IMR-90 (cell line): ENCODE measurements at regions not wholly inside any gene's neighbourhood (a gene's known extent, or its start where the extent isn't known, plus 50 kb on each side); places are given as distances from the start of the nearest gene placed in this dataset.

Experiments used
- ATAC-seq: fragments of 200-7000 bp; cut with Tn5 transposase; 2 replicates; pipeline ENCODE4 v1.9.1; 2020; ENCODE audit warnings: low read depth, mild to moderate bottlenecking, moderate library complexity
- BruUV-seq: library from RNA; stranded (reverse); fragments of 400-500 nt; replicated peaks from 2 replicates; lab custom pipeline; 2021; lab: Mats Ljungman, UMichigan
- CTCF ChIA-PET: fragments of 300-600 bp; formaldehyde crosslinking; extraction: SDS; loops from one replicate; lab custom pipeline; 2021; ENCODE audit warnings: antibody characterized with exemption; lab: Yijun Ruan, JAX
- POLR2A ChIA-PET: fragments of 300-600 bp; sonication (Branson Sonifier 250); formaldehyde crosslinking; loops from one replicate; lab custom pipeline; 2022; ENCODE audit warnings: antibody characterized with exemption; ENCODE audit not compliant: unreplicated experiment; lab: Charles Lee
- DNase-seq: peaks from one replicate; pipeline ENCODE4 v3.0.0; 2013
- H2AFZ ChIP-seq: replicated peaks from 2 replicates; pipeline ENCODE3; 2013; ENCODE audit warnings: low read length, mild to moderate bottlenecking; ENCODE audit not compliant: poor library complexity
- H2AK5ac ChIP-seq: 2 replicates; pipeline ENCODE4 v1.6.1; 2013; ENCODE audit warnings: low read depth, low read length, inconsistent platforms
- H2AK9ac ChIP-seq: replicated peaks from 2 replicates; pipeline ENCODE3; 2013; ENCODE audit warnings: mild to moderate bottlenecking, low read depth, low read length, moderate library complexity; ENCODE audit not compliant: poor library complexity
- H2BK120ac ChIP-seq: 2 replicates; pipeline ENCODE4 v1.6.1; 2013; ENCODE audit warnings: low read depth, low read length, inconsistent platforms
- H2BK15ac ChIP-seq: 3 replicates; pipeline ENCODE4 v1.6.1; 2013; ENCODE audit warnings: low read depth, low read length, inconsistent platforms
- H2BK20ac ChIP-seq: 2 replicates; pipeline ENCODE4 v1.6.1; 2013; ENCODE audit warnings: low read depth, mild to moderate bottlenecking, inconsistent platforms, low read length, moderate library complexity
- H2BK5ac ChIP-seq: 2 replicates; pipeline ENCODE4 v1.6.1; 2013; ENCODE audit warnings: mild to moderate bottlenecking, low read depth, low read length, inconsistent platforms; ENCODE audit not compliant: poor library complexity, severe bottlenecking
- H3K14ac ChIP-seq: replicated peaks from 2 replicates; pipeline ENCODE4 v1.6.1; 2013; ENCODE audit warnings: low read depth, low read length, inconsistent platforms
- H3K18ac ChIP-seq: 2 replicates; pipeline ENCODE4 v1.6.1; 2013; ENCODE audit warnings: low read depth, low read length, control low read depth
- H3K23ac ChIP-seq: 2 replicates; pipeline ENCODE4 v1.6.1; 2013; ENCODE audit warnings: low read depth, low read length, inconsistent platforms
- H3K27ac ChIP-seq: 2 replicates; pipeline ENCODE4 v1.5.1; 2013; ENCODE audit warnings: mild to moderate bottlenecking, control low read depth, low read length; ENCODE audit not compliant: insufficient read depth
- H3K27me3 ChIP-seq: 2 replicates; pipeline ENCODE4 v1.6.1; 2013; ENCODE audit warnings: low read length; ENCODE audit not compliant: control insufficient read depth, insufficient read depth
- H3K36me3 ChIP-seq: 2 replicates; pipeline ENCODE4 v1.6.1; 2013; ENCODE audit warnings: low read length, mixed read lengths; ENCODE audit not compliant: control insufficient read depth, insufficient read depth
- H3K4ac ChIP-seq: 2 replicates; pipeline ENCODE4 v1.6.1; 2013; ENCODE audit warnings: low read depth, low read length, inconsistent platforms
- H3K4me1 ChIP-seq: 2 replicates; pipeline ENCODE4 v1.6.1; 2013; ENCODE audit warnings: low read length, mixed read lengths; ENCODE audit not compliant: control insufficient read depth, insufficient read depth
- H3K4me2 ChIP-seq: 2 replicates; pipeline ENCODE4 v1.6.1; 2013; ENCODE audit warnings: low read depth, mild to moderate bottlenecking, control low read depth, low read length, moderate library complexity
- H3K4me3 ChIP-seq: 2 replicates; pipeline ENCODE4 v1.5.1; 2013; ENCODE audit warnings: low read depth, mild to moderate bottlenecking, control low read depth, low read length, moderate library complexity; ENCODE audit not compliant: insufficient read depth
- H3K56ac ChIP-seq: 2 replicates; pipeline ENCODE4 v1.6.1; 2013; ENCODE audit warnings: low read length, inconsistent platforms; ENCODE audit not compliant: insufficient read depth; ENCODE audit errors: extremely low read depth
- H3K79me1 ChIP-seq, 2 experiments: 2 replicates each; pipeline ENCODE4 v1.6.1; 2013; ENCODE audit warnings: low read length in 2 of 2, inconsistent platforms in 1 of 2, low read depth in 1 of 2
- H3K9ac ChIP-seq: 2 replicates; pipeline ENCODE4 v1.6.1; 2013; ENCODE audit warnings: low read depth, low read length, control low read depth
- H3K9me1 ChIP-seq: 2 replicates; pipeline ENCODE4 v1.6.1; 2013; ENCODE audit warnings: low read length, inconsistent platforms; ENCODE audit not compliant: insufficient read depth
- H3K9me3 ChIP-seq: 2 replicates; pipeline ENCODE4 v1.6.1; 2013; ENCODE audit warnings: low read length; ENCODE audit not compliant: control insufficient read depth, insufficient read depth
- H4K20me1 ChIP-seq: 2 replicates; pipeline ENCODE4 v1.6.1; 2013; ENCODE audit warnings: low read length, inconsistent platforms; ENCODE audit not compliant: insufficient read depth
- H4K5ac ChIP-seq: 2 replicates; pipeline ENCODE4 v1.6.1; 2013; ENCODE audit warnings: mild to moderate bottlenecking, low read depth, low read length, control low read depth
- H4K8ac ChIP-seq, 2 experiments: 2 replicates each; pipeline ENCODE4 v1.6.1; 2013; ENCODE audit warnings: low read depth in 2 of 2, low read length in 2 of 2, control low read depth in 1 of 2, inconsistent platforms in 1 of 2
- H4K91ac ChIP-seq: 2 replicates; pipeline ENCODE4 v1.6.1; 2013; ENCODE audit warnings: low read depth, low read length, inconsistent platforms; ENCODE audit not compliant: insufficient read depth
- BHLHE40 ChIP-seq: fragments of 150-350 bp; IDR thresholded peaks from 2 replicates; pipeline ENCODE4 v1.6.1; 2016; ENCODE audit warnings: mild to moderate bottlenecking, low read depth, low read length
- CHD1 ChIP-seq: IDR thresholded peaks from 2 replicates; pipeline ENCODE4 v1.6.1; 2012; ENCODE audit warnings: low read depth, low read length, improper control_type of control experiment
- ELK1 ChIP-seq: fragments of 150-350 bp; IDR thresholded peaks from 2 replicates; pipeline ENCODE4 v1.6.1; 2016; ENCODE audit warnings: low read depth, mild to moderate bottlenecking, low read length, moderate library complexity, borderline replicate concordance
- FOS ChIP-seq: fragments of 150-350 bp; IDR thresholded peaks from 2 replicates; pipeline ENCODE4 v1.6.1; 2016; ENCODE audit warnings: low read depth, low read length
- MAFK ChIP-seq: IDR thresholded peaks from 2 replicates; pipeline ENCODE4 v1.6.1; 2012; ENCODE audit warnings: low read depth, low read length, improper control_type of control experiment
- MAZ ChIP-seq: IDR thresholded peaks from 2 replicates; pipeline ENCODE4 v1.6.1; 2012; ENCODE audit warnings: low read depth, mild to moderate bottlenecking, low read length, improper control_type of control experiment, moderate library complexity, borderline replicate concordance
- MXI1 ChIP-seq: IDR thresholded peaks from 2 replicates; pipeline ENCODE4 v1.6.1; 2012; ENCODE audit warnings: low read depth, mild to moderate bottlenecking, low read length, moderate library complexity, borderline replicate concordance
- NFE2L2 ChIP-seq: fragments of 150-350 bp; IDR thresholded peaks from 2 replicates; pipeline ENCODE4 v1.6.1; 2016; ENCODE audit warnings: low read depth, mild to moderate bottlenecking, low read length
- POLR2A ChIP-seq: IDR thresholded peaks from 2 replicates; pipeline ENCODE4 v1.6.1; 2012; ENCODE audit warnings: mild to moderate bottlenecking, low read depth, low read length
- RCOR1 ChIP-seq: IDR thresholded peaks from 2 replicates; pipeline ENCODE4 v1.6.1; 2012; ENCODE audit warnings: mild to moderate bottlenecking, low read length, improper control_type of control experiment; ENCODE audit not compliant: insufficient replicate concordance
- SMC3 ChIP-seq: fragments of 150-350 bp; IDR thresholded peaks from 2 replicates; pipeline ENCODE4 v1.6.1; 2016; ENCODE audit warnings: low read depth, mild to moderate bottlenecking, antibody characterized with exemption, low read length, moderate library complexity
- WGBS, 2 experiments: methylation state at CpG; one replicate each; pipeline versions ENCODE4 v1.1.5 to v1.1.7; 2013; ENCODE audit warnings: missing lambda C conversion rate in 2 of 2; ENCODE audit not compliant: insufficient read length in 1 of 2; ENCODE audit errors: extremely low coverage in 2 of 2; 5-methylcytosine and 5-hydroxymethylcytosine counted together
- dilution Hi-C: fragments of 300-500 bp; cut with HindIII; formaldehyde crosslinking; loops from one replicate; pipeline ENCODE4 v1.14.3; 2018; ENCODE audit warnings: low sequenced_read_pairs; ENCODE audit not compliant: unreplicated experiment
- in situ Hi-C: fragments of 300-500 bp; cut with MboI; formaldehyde crosslinking; loops from 3 replicates; pipeline ENCODE4 v1.14.3; 2019; ENCODE audit warnings: low sequenced_read_pairs, inconsistent platforms, mixed read lengths
- intact Hi-C: fragments of 100-400 bp; cut with micrococcal nuclease; formaldehyde crosslinking; loops from 2 replicates; pipeline ENCODE4 v1.10.0; 2022
- TF ChIP-seq, protein P1 (sequence below): fragments of 150-350 bp; IDR thresholded peaks from 2 replicates; pipeline ENCODE4 v1.6.1; 2017; ENCODE audit warnings: mild to moderate bottlenecking, antibody characterized with exemption, low read length, low read depth
- TF ChIP-seq, protein P2 (sequence below): conservative IDR thresholded peaks from 2 replicates; pipeline ENCODE4 v1.5.1; 2012; ENCODE audit warnings: mild to moderate bottlenecking, low read depth, low read length, improper control_type of control experiment

DNA sequence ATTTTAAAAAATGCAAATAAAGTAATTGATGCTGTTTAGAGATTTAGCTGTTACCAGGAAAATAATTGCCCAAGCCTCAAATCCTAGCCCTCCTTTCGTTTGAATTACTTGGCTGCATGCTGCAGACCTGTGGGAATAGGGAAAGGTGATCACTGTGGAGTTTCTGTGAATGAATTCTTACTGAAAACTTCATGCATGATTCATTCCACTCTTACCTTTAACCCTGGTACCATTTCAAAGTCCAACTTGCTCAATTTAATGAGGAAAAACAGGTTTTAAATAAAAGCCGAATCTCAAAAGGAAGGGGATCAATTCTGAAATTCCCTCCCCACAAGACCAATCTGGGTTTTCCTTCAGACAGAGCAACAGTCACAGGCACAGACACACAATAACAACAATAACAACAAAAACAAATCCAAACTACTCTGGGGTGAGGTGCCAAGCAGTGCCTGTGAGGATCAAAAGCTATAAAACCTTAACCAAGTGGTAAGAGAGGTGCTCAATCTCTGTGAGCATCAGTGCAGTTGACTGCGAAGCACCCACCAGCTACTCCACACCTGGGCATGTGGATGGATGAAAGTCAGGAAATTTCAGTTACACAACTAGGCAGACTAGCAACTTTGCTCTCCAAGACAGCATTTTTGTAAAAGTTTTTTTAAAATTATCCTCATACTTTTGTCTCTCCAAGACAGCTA, 200.8 kb downstream of the CNTN3 start:
- dilution Hi-C loops, result no loop called here
- Histone ChIP-seq H3K56ac (no peak overlapping the region), H3K4me1 (no peaks in the 10 kb centered on the region), H3K9me1 (no peaks in the 10 kb centered on the region), H3K27ac (no peak overlapping the region), H2AK9ac (no peak overlapping the region), H3K9me3 (no peaks in the 10 kb centered on the region), H3K18ac (no peak overlapping the region), H3K4me3 (no peak overlapping the region), H3K36me3 (no peaks in the 10 kb centered on the region), H3K14ac (no peak overlapping the region), H2AK5ac (no peak overlapping the region), H4K5ac (no peak overlapping the region), H2BK120ac (no peak overlapping the region), H3K4ac (no peak overlapping the region), H4K8ac (no peak overlapping the region), H3K4me2 (no peak overlapping the region), H3K23ac (no peak overlapping the region), H2BK20ac (no peak overlapping the region), H4K91ac (no peak overlapping the region), H2BK15ac (no peak overlapping the region), H3K79me1 (no peaks in the 10 kb centered on the region), H3K9ac (no peak overlapping the region), H4K20me1 (no peaks in the 10 kb centered on the region), H2AFZ (no peak overlapping the region), H2BK5ac (no peak overlapping the region), H3K27me3 (no peaks in the 10 kb centered on the region)
- POLR2A ChIA-PET, result interaction anchor here (0.6 kb wide), 1 partner anchor 49 kb away, joined by 3 read pairs; no protein-coding TSS in a partner anchor
- WGBS, 2 experiments, result no CpG with 5 or more reads among the region's 3 CpGs
- no peak for ATAC-seq
- BruUV-seq, result no TSS peak
- no peak for DNase-seq
- in situ Hi-C loops, result no loop called here
- CTCF ChIA-PET, result no interaction called here
- TF ChIP-seq ELK1, result no peak
- TF ChIP-seq FOS, result no peak
- no peak for TF ChIP-seq MAFK
- no peak for TF ChIP-seq NFE2L2
- no peak for TF ChIP-seq SMC3
- no peak for TF ChIP-seq MXI1
- TF ChIP-seq BHLHE40, result no peak
- no peak for TF ChIP-seq RCOR1
- TF ChIP-seq, protein P1, sequence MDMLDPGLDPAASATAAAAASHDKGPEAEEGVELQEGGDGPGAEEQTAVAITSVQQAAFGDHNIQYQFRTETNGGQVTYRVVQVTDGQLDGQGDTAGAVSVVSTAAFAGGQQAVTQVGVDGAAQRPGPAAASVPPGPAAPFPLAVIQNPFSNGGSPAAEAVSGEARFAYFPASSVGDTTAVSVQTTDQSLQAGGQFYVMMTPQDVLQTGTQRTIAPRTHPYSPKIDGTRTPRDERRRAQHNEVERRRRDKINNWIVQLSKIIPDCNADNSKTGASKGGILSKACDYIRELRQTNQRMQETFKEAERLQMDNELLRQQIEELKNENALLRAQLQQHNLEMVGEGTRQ, result no peak
- no peak for TF ChIP-seq MAZ
- no peak for TF ChIP-seq POLR2A
- TF ChIP-seq CHD1, result no peak
- TF ChIP-seq, protein P2, sequence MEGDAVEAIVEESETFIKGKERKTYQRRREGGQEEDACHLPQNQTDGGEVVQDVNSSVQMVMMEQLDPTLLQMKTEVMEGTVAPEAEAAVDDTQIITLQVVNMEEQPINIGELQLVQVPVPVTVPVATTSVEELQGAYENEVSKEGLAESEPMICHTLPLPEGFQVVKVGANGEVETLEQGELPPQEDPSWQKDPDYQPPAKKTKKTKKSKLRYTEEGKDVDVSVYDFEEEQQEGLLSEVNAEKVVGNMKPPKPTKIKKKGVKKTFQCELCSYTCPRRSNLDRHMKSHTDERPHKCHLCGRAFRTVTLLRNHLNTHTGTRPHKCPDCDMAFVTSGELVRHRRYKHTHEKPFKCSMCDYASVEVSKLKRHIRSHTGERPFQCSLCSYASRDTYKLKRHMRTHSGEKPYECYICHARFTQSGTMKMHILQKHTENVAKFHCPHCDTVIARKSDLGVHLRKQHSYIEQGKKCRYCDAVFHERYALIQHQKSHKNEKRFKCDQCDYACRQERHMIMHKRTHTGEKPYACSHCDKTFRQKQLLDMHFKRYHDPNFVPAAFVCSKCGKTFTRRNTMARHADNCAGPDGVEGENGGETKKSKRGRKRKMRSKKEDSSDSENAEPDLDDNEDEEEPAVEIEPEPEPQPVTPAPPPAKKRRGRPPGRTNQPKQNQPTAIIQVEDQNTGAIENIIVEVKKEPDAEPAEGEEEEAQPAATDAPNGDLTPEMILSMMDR, result no peak
- intact Hi-C loops, result no loop called here
